ENCODE measurements at regions not wholly inside any gene's neighbourhood (a gene's known extent, or its start where the extent isn't known, plus 50 kb on each side); places are given as distances from the start of the nearest gene placed in this dataset.

DNA sequence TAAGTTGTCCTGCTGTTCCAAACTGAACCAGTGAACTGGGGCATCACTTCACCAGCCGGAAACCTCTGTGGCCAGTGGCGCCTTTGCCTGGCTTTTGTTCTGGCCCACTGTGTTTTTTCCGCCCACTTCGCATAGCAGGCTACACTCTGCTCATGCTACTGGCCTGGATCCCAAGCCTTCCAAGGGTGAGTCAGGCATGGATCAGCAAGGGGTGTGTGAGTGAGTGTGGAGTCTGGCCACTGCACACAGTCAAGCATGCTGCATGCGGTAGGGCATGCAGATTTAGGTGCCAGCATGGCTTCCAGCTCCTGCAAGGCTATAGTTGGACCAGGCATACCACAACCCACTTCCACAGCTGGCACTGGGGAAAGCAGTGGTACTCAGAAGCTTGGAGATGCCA lies 1967.9 kb downstream of the C4orf33 start:
- no peaks in the 10 kb centered on the region for H3K4me1 ChIP-seq (ENCODE audit: control insufficient read depth in 1 of 2, insufficient read depth in 2 of 2, low read length in 2 of 2)
- H3K27ac ChIP-seq (ENCODE audit: low read length), result no peak overlapping the region
- no peaks in the 10 kb centered on the region for H3K27me3 ChIP-seq (ENCODE audit: low read depth, low read length)
- no peak overlapping the region for H3K4me3 ChIP-seq (ENCODE audit: low read depth in 1 of 2, low read length in 2 of 2)
- H3K36me3 ChIP-seq (ENCODE audit: control insufficient read depth in 1 of 2, insufficient read depth in 2 of 2, low read length in 2 of 2), result no peaks in the 10 kb centered on the region
- peaks cover 3 to 7% of the 10 kb centered on the region in 2 donors for H3K9me3 ChIP-seq (ENCODE audit: control insufficient read depth in 1 of 2, low read length in 2 of 2)

DNA sequence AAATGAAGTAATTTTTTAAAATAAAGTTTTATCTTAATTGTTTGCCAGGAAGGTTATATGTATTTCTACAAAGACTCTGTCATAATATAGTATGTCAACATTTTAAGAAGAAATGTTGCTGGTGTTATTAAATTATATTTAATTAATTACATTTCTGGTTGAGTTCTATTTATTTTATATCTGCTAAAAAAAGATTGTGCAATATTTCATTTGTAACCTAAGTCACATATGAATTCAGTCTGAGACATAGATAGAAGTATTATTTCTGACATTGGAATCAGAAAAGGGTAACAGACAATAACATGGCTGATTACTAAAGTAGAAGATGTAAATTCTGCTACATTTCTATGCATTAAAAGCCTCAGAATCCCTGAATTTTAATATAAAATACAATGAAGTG lies 1985.1 kb downstream of the C4orf33 start:
- Histone ChIP-seq H3K36me3 (ENCODE audit: control insufficient read depth in 1 of 2, insufficient read depth in 2 of 2, low read length in 2 of 2) (no peaks in the 10 kb centered on the region), H3K4me1 (ENCODE audit: control insufficient read depth in 1 of 2, insufficient read depth in 2 of 2, low read length in 2 of 2) (no peaks in the 10 kb centered on the region), H3K9me3 (ENCODE audit: control insufficient read depth in 1 of 2, low read length in 2 of 2) (no peaks in the 10 kb centered on the region), H3K4me3 (ENCODE audit: low read depth in 1 of 2, low read length in 2 of 2) (no peak overlapping the region), H3K27me3 (ENCODE audit: low read depth, low read length) (no peaks in the 10 kb centered on the region), H3K27ac (ENCODE audit: low read length) (no peak overlapping the region)

DNA sequence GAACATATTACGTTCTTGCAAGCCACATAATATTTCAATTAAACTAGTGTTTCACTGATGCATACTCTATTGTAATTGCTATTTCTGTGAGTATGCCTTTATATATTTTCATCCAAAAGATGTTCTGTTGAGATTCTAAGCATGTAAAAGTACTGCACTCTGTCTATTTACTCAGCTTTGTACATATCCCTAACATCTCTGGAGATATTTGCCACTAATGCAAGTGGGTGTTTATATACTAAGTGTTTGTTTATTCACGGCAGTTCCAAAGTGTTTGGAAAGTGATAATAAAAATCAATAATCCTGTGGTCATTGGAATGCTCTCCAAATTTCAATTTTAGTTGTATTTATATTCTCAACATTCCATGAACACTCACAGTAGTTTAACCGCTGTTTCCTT lies 1989.0 kb downstream of the C4orf33 start:
- H3K9me3 ChIP-seq (ENCODE audit: control insufficient read depth in 1 of 2, low read length in 2 of 2), result no peaks in the 10 kb centered on the region
- no peak overlapping the region for H3K4me3 ChIP-seq (ENCODE audit: low read depth in 1 of 2, low read length in 2 of 2)
- no peaks in the 10 kb centered on the region for H3K27me3 ChIP-seq (ENCODE audit: low read depth, low read length)
- no peaks in the 10 kb centered on the region for H3K4me1 ChIP-seq (ENCODE audit: control insufficient read depth in 1 of 2, insufficient read depth in 2 of 2, low read length in 2 of 2)
- H3K36me3 ChIP-seq (ENCODE audit: control insufficient read depth in 1 of 2, insufficient read depth in 2 of 2, low read length in 2 of 2), result no peaks in the 10 kb centered on the region
- H3K27ac ChIP-seq (ENCODE audit: low read length), result no peak overlapping the region

DNA sequence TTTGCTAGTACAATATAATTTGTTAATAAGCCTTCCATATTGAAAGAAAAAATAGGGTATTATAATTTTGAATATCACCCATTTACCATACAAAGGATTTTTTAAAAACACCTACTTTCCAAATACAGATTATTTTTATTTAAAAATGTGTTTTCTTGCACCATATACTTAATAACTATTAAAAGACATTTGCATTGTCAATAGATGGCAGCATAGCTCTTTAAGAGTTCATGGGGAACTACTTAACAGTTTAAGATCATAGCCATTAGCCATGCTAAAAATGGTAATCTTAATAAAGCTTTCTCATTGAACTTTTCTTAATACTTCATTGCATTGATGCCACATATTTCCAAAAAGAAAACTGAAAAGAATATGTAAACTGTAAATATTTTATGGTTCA lies 1995.9 kb downstream of the C4orf33 start:
- H3K4me1 ChIP-seq (ENCODE audit: control insufficient read depth in 1 of 2, insufficient read depth in 2 of 2, low read length in 2 of 2), result no peaks in the 10 kb centered on the region

DNA sequence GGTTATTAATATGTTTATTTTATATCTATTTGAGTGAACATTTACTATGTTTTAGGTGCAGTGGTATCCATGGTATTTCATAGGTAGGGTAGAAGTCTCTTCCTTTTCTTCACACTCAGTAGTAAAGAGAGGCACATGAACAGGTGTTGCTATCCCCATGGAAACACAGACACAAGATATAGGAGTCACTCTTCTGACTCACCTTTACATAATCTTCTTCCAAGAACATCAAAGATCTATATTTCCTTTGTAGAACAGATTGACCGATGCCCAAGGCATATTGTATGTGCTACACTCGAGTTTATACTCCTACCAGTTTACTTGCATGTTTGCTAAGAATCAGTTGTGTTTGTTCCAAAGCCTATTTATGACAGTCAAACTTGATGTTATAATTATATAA lies 1997.4 kb downstream of the C4orf33 start:
- no peaks in the 10 kb centered on the region for H3K27me3 ChIP-seq (ENCODE audit: low read depth, low read length)
- H3K36me3 ChIP-seq (ENCODE audit: control insufficient read depth in 1 of 2, insufficient read depth in 2 of 2, low read length in 2 of 2), result no peaks in the 10 kb centered on the region

More for the DNA sequence above, 1995.9 kb downstream of the C4orf33 start:
- H3K27ac ChIP-seq (ENCODE audit: low read length), result no peak overlapping the region
- no peaks in the 10 kb centered on the region for H3K36me3 ChIP-seq (ENCODE audit: control insufficient read depth in 1 of 2, insufficient read depth in 2 of 2, low read length in 2 of 2)
- H3K9me3 ChIP-seq (ENCODE audit: control insufficient read depth in 1 of 2, low read length in 2 of 2), result no peaks in the 10 kb centered on the region
- H3K27me3 ChIP-seq (ENCODE audit: low read depth, low read length), result no peaks in the 10 kb centered on the region
- H3K4me3 ChIP-seq (ENCODE audit: low read depth in 1 of 2, low read length in 2 of 2), result no peak overlapping the region

DNA sequence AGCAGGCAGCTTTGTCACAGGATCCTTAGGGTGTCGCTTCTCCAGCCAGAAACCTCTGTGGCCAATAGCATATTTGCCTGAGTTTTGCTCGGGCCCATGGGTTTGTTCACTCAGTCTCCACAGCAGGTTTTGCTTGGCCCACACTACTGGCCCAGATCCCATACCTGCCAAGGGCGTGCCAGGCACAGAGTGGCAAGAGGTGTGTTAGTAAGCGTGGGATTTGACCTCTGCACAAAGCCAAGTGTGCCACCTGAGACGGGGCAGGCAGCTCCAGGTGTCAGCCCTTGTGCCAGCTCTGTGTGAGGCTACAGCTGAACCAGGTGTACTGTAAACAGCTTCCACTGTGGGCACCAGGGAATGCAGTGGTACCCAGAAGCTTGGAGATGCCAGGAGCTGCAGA lies 2003.0 kb downstream of the C4orf33 start:
- Histone ChIP-seq H3K27me3 (ENCODE audit: low read depth, low read length) (no peaks in the 10 kb centered on the region), H3K4me1 (ENCODE audit: control insufficient read depth in 1 of 2, insufficient read depth in 2 of 2, low read length in 2 of 2) (no peaks in the 10 kb centered on the region), H3K4me3 (ENCODE audit: low read depth in 1 of 2, low read length in 2 of 2) (no peak overlapping the region), H3K36me3 (ENCODE audit: control insufficient read depth in 1 of 2, insufficient read depth in 2 of 2, low read length in 2 of 2) (no peaks in the 10 kb centered on the region), H3K27ac (ENCODE audit: low read length) (no peak overlapping the region), H3K9me3 (ENCODE audit: control insufficient read depth in 1 of 2, low read length in 2 of 2) (no peaks in the 10 kb centered on the region)

More for the DNA sequence above, 1997.4 kb downstream of the C4orf33 start:
- Histone ChIP-seq H3K9me3 (ENCODE audit: control insufficient read depth in 1 of 2, low read length in 2 of 2) (no peaks in the 10 kb centered on the region), H3K27ac (ENCODE audit: low read length) (no peak overlapping the region), H3K4me3 (ENCODE audit: low read depth in 1 of 2, low read length in 2 of 2) (no peak overlapping the region), H3K4me1 (ENCODE audit: control insufficient read depth in 1 of 2, insufficient read depth in 2 of 2, low read length in 2 of 2) (no peaks in the 10 kb centered on the region)

DNA sequence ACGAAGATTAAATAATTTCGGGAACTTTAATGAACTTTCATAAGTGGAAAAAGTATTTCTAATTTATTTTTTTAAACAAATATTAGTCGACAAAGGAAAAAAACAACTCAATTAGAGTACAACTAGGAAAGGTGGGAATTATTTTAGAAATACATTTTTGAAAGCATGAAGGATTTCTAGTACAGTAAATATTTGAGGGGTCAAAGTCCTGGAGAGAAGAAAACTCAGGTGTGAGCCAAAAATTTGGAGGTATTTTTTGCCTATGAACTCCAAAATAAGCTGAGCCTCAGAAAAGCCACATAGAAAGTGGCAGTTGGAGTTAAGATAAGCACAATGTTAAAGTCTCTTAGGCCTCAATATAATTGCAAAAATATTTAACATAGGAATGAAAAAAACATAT lies 2017.3 kb downstream of the C4orf33 start:
- no peak overlapping the region for H3K4me3 ChIP-seq (ENCODE audit: low read depth in 1 of 2, low read length in 2 of 2)
- H3K9me3 ChIP-seq (ENCODE audit: control insufficient read depth in 1 of 2, low read length in 2 of 2), result no peaks in the 10 kb centered on the region
- H3K36me3 ChIP-seq (ENCODE audit: control insufficient read depth in 1 of 2, insufficient read depth in 2 of 2, low read length in 2 of 2), result no peaks in the 10 kb centered on the region
- no peaks in the 10 kb centered on the region for H3K27me3 ChIP-seq (ENCODE audit: low read depth, low read length)
- H3K27ac ChIP-seq (ENCODE audit: low read length), result no peak overlapping the region
- no peaks in the 10 kb centered on the region for H3K4me1 ChIP-seq (ENCODE audit: control insufficient read depth in 1 of 2, insufficient read depth in 2 of 2, low read length in 2 of 2)

DNA sequence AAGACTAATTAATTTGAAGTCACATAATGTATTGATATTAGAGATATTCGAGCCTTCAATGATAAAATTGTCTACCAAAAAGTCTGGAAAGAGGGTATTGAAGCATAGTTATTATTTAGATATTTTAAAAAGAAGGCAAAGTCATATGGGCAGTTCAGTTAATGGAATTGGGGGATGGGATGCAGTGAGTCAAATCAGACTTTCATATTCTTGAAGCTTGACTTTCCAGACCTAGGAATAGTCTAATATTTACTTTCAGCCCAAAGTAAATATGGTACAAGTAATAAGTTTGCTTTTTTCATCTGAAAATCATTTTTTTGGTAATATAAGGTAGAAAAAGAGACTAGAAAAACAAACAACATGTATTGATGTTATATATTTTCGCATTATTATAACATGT lies 2017.8 kb downstream of the C4orf33 start:
- Histone ChIP-seq H3K27me3 (ENCODE audit: low read depth, low read length) (no peaks in the 10 kb centered on the region), H3K4me1 (ENCODE audit: control insufficient read depth in 1 of 2, insufficient read depth in 2 of 2, low read length in 2 of 2) (no peaks in the 10 kb centered on the region), H3K36me3 (ENCODE audit: control insufficient read depth in 1 of 2, insufficient read depth in 2 of 2, low read length in 2 of 2) (no peaks in the 10 kb centered on the region), H3K27ac (ENCODE audit: low read length) (no peak overlapping the region), H3K4me3 (ENCODE audit: low read depth in 1 of 2, low read length in 2 of 2) (no peak overlapping the region), H3K9me3 (ENCODE audit: control insufficient read depth in 1 of 2, low read length in 2 of 2) (no peaks in the 10 kb centered on the region)

DNA sequence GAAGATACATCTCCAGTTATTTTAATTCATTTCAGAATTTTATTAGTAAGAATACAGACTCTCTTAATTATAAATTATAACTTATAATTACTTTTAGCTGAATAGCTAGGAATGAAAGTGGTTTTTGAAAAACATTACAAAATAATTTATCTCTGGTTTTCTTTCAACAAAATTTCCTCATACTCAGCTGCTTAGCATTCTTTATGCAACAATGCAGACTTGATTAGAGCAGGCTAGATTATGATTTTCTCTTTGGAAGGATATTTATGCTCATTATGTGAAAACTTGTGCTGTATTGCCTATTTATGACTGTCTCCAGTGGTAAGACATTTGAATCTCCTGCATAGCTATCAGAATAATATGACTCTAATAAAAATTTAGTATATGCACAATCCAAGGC lies 2023.7 kb downstream of the C4orf33 start:
- no peaks in the 10 kb centered on the region for H3K36me3 ChIP-seq (ENCODE audit: control insufficient read depth in 1 of 2, insufficient read depth in 2 of 2, low read length in 2 of 2)
- H3K4me1 ChIP-seq (ENCODE audit: control insufficient read depth in 1 of 2, insufficient read depth in 2 of 2, low read length in 2 of 2), result no peaks in the 10 kb centered on the region
- no peak overlapping the region for H3K4me3 ChIP-seq (ENCODE audit: low read depth in 1 of 2, low read length in 2 of 2)
- no peaks in the 10 kb centered on the region for H3K27me3 ChIP-seq (ENCODE audit: low read depth, low read length)
- no peaks in the 10 kb centered on the region for H3K9me3 ChIP-seq (ENCODE audit: control insufficient read depth in 1 of 2, low read length in 2 of 2)
- no peak overlapping the region for H3K27ac ChIP-seq (ENCODE audit: low read length)

DNA sequence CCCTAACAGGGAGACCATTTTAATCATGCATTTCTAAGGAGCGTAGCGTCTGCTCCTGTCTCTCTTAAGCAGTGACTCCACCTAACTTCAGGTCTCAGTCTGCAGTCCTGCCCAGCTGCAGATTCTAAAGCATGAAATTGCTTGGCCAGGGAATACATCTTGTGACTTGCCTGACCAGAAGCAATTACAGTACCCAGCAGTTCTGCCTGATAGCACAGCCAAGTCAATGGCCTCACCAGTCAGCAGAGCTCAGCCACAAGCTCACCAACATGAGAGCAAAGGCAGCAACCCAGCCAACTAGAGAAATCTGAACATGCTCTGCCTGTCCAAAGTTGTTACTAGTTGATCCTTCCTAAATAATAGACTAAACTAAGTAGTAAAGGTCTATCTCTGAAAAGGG lies 2011.9 kb upstream of the PCDH10 start:
- H3K36me3 ChIP-seq (ENCODE audit: control insufficient read depth in 1 of 2, insufficient read depth in 2 of 2, low read length in 2 of 2), result no peaks in the 10 kb centered on the region
- H3K4me1 ChIP-seq (ENCODE audit: control insufficient read depth in 1 of 2, insufficient read depth in 2 of 2, low read length in 2 of 2), result no peaks in the 10 kb centered on the region
- no peaks in the 10 kb centered on the region for H3K27me3 ChIP-seq (ENCODE audit: low read depth, low read length)
- H3K4me3 ChIP-seq (ENCODE audit: low read depth in 1 of 2, low read length in 2 of 2), result no peak overlapping the region
- no peaks in the 10 kb centered on the region for H3K9me3 ChIP-seq (ENCODE audit: control insufficient read depth in 1 of 2, low read length in 2 of 2)
- H3K27ac ChIP-seq (ENCODE audit: low read length), result no peak overlapping the region

DNA sequence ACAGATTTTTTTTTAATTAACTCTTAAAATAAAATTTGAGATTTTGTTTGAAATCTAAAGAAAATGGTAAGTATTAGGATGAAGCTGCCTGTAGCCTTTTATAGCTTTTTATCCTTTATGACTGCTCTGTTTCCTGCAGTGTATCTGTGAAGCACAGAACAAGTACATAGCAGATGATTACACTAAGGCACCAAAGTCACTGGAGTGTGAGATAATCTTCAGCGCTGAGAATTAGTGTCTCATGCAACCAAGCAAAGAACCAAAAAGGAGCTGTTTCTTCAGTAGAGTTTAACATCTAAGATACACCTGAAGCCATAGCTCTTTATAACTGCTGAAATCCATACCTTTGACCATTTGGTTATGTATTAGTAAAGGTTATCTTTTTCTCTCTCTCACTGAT lies 1989.8 kb upstream of the PCDH10 start:
- H3K4me1 ChIP-seq (ENCODE audit: control insufficient read depth in 1 of 2, insufficient read depth in 2 of 2, low read length in 2 of 2), result no peaks in the 10 kb centered on the region

DNA sequence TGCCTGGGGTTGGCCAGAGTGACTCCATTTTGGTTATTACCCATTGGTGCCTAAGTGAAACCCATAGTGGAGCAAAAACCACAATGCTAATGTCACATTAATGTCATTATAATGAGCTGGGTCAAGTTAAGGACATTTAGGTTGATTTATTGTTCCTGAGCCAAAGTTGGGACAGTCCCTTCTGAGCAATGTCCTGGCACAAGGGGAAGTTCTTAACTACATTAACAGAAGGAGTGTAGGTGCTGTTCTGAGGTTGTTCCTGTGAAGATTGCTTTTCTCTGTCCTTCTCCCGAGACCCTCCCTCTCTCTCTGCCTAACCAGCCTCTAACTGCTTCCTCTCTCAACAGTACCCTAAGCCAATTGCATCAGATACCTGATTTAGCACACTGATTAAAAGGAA lies 1956.8 kb upstream of the PCDH10 start:
- H3K9me3 ChIP-seq (ENCODE audit: control insufficient read depth in 1 of 2, low read length in 2 of 2), result peaks cover 0 to 4% of the 10 kb centered on the region in 2 donors
- H3K4me1 ChIP-seq (ENCODE audit: control insufficient read depth in 1 of 2, insufficient read depth in 2 of 2, low read length in 2 of 2), result no peaks in the 10 kb centered on the region
- no peaks in the 10 kb centered on the region for H3K27me3 ChIP-seq (ENCODE audit: low read depth, low read length)
- no peak overlapping the region for H3K27ac ChIP-seq (ENCODE audit: low read length)
- no peaks in the 10 kb centered on the region for H3K36me3 ChIP-seq (ENCODE audit: control insufficient read depth in 1 of 2, insufficient read depth in 2 of 2, low read length in 2 of 2)
- no peak overlapping the region for H3K4me3 ChIP-seq (ENCODE audit: low read depth in 1 of 2, low read length in 2 of 2)

More for the DNA sequence above, 1989.8 kb upstream of the PCDH10 start:
- H3K36me3 ChIP-seq (ENCODE audit: control insufficient read depth in 1 of 2, insufficient read depth in 2 of 2, low read length in 2 of 2), result no peaks in the 10 kb centered on the region
- no peak overlapping the region for H3K27ac ChIP-seq (ENCODE audit: low read length)
- no peaks in the 10 kb centered on the region for H3K27me3 ChIP-seq (ENCODE audit: low read depth, low read length)
- H3K9me3 ChIP-seq (ENCODE audit: control insufficient read depth in 1 of 2, low read length in 2 of 2), result no peaks in the 10 kb centered on the region
- no peak overlapping the region for H3K4me3 ChIP-seq (ENCODE audit: low read depth in 1 of 2, low read length in 2 of 2)
